ENCODE measurements at regions not wholly inside any gene's neighbourhood (a gene's known extent, or its start where the extent isn't known, plus 50 kb on each side); places are given as distances from the start of the nearest gene placed in this dataset.
"Not testable (repeated sequence)": the region's sequence is repeated elsewhere in the genome, so short reads cannot be mapped to it uniquely, and the experiment has no call there.

GRCh38 chr11:23789938-23790371 is 706.9 kb upstream of the LUZP2 start:
- Histone ChIP-seq H3K79me2 (ENCODE audit: low read depth) (no peaks in the 10 kb centered on the region), H3K9ac (no peak overlapping the region), H3K4me1 (no peaks in the 10 kb centered on the region), H3K9me3 (ENCODE audit: low read depth) (no peaks in the 10 kb centered on the region), H4K20me1 (ENCODE audit: low read depth) (no peaks in the 10 kb centered on the region), H3K27ac (no peak overlapping the region), H3K36me3 (no peaks in the 10 kb centered on the region), H3K4me2 (no peak overlapping the region), H3F3A (ENCODE audit: low read depth) (no peaks in the 10 kb centered on the region), H2AFZ (replicated peaks) (no peak overlapping the region), H3K4me3 (no peak overlapping the region), H3K27me3 (no peaks in the 10 kb centered on the region)
- TF ChIP-seq EZH2phosphoT487 (IDR thresholded peaks at IDR 0.05) = no peak
- no peak for TF ChIP-seq CTCF (IDR thresholded peaks at IDR 0.05)
- TF ChIP-seq EZH2 (IDR thresholded peaks at IDR 0.05) = no peak
- Mint-ChIP-seq H3K9me3 (no peaks in the 10 kb centered on the region), H3K27me3 (ENCODE audit: insufficient read depth, low read depth) (peaks cover 2% of the 10 kb centered on the region), H3K36me3 (no peaks in the 10 kb centered on the region), H3K27ac (no peak overlapping the region), H3K4me1 (peaks cover 6% of the 10 kb centered on the region), H3K4me3 (no peak overlapping the region)
- no peak for DNase-seq (ENCODE audit: low spot score)

- Histone ChIP-seq H3K4me1 (peaks cover 4% of the 10 kb centered on the region), H3F3A (ENCODE audit: low read depth) (no peaks in the 10 kb centered on the region), H3K4me2 (no peak overlapping the region), H4K20me1 (ENCODE audit: low read depth) (no peaks in the 10 kb centered on the region), H3K79me2 (ENCODE audit: low read depth) (no peaks in the 10 kb centered on the region), H3K9me3 (ENCODE audit: low read depth) (no peaks in the 10 kb centered on the region), H3K27ac (no peak overlapping the region), H2AFZ (replicated peaks) (no peak overlapping the region), H3K9ac (no peak overlapping the region), H3K4me3 (no peak overlapping the region), H3K27me3 (no peaks in the 10 kb centered on the region), H3K36me3 (no peaks in the 10 kb centered on the region)
- no peak overlapping the region for H3K4me3 Mint-ChIP-seq
- H3K4me1 Mint-ChIP-seq = no peaks in the 10 kb centered on the region
- H3K36me3 Mint-ChIP-seq = no peaks in the 10 kb centered on the region
- H3K27ac Mint-ChIP-seq = no peak overlapping the region
- H3K9me3 Mint-ChIP-seq = no peaks in the 10 kb centered on the region
- no peak for TF ChIP-seq EZH2 (IDR thresholded peaks at IDR 0.05)
- no peak for DNase-seq (ENCODE audit: low spot score)
- H3K27me3 Mint-ChIP-seq (ENCODE audit: insufficient read depth, low read depth) = no peaks in the 10 kb centered on the region
Observed at GRCh38 chr11:23797624-23798419, 699.0 kb upstream of the LUZP2 start.

GRCh38 chr11:23834306-23834705 is 662.5 kb upstream of the LUZP2 start:
- H3K9me3 Mint-ChIP-seq; H3K9ac ChIP-seq; H3K36me3 ChIP-seq; H3K4me1 Mint-ChIP-seq; H4K20me1 ChIP-seq (ENCODE audit: low read depth); H3K27ac Mint-ChIP-seq; H3K36me3 Mint-ChIP-seq; H3K27me3 ChIP-seq; H3K9me3 ChIP-seq (ENCODE audit: low read depth); H3F3A ChIP-seq (ENCODE audit: low read depth); H3K27me3 Mint-ChIP-seq (ENCODE audit: insufficient read depth, low read depth); H3K4me2 ChIP-seq; H3K27ac ChIP-seq; H3K4me1 ChIP-seq; H3K4me3 Mint-ChIP-seq; H3K4me3 ChIP-seq; H3K79me2 ChIP-seq (ENCODE audit: low read depth): not testable (repeated sequence)
- DNase-seq (ENCODE audit: low spot score) = peak; percentile 4
- peak; percentile 34 for TF ChIP-seq CTCF (IDR thresholded peaks at IDR 0.05)
- H2AFZ ChIP-seq (replicated peaks) = peak overlapping the region; percentile 82

GRCh38 chr11:23836981-23837380 is 659.9 kb upstream of the LUZP2 start:
- Histone ChIP-seq H2AFZ (replicated peaks) (no peak overlapping the region), H3K4me3 (no peak overlapping the region)
- DNase-seq (ENCODE audit: low spot score) = no peak

More at GRCh38 chr11:23836981-23837380, 659.9 kb upstream of the LUZP2 start:
- Histone ChIP-seq H3F3A (ENCODE audit: low read depth) (no peaks in the 10 kb centered on the region), H3K4me1 (no peaks in the 10 kb centered on the region), H3K27me3 (no peaks in the 10 kb centered on the region), H3K9ac (no peak overlapping the region), H4K20me1 (ENCODE audit: low read depth) (no peaks in the 10 kb centered on the region), H3K36me3 (no peaks in the 10 kb centered on the region), H3K27ac (no peak overlapping the region), H3K79me2 (ENCODE audit: low read depth) (no peaks in the 10 kb centered on the region), H3K4me2 (no peak overlapping the region), H3K9me3 (ENCODE audit: low read depth) (no peaks in the 10 kb centered on the region)
- H3K9me3 Mint-ChIP-seq = no peaks in the 10 kb centered on the region
- no peak overlapping the region for H3K4me3 Mint-ChIP-seq
- H3K27me3 Mint-ChIP-seq (ENCODE audit: insufficient read depth, low read depth) = no peaks in the 10 kb centered on the region
- H3K27ac Mint-ChIP-seq = no peak overlapping the region
- TF ChIP-seq EZH2 (IDR thresholded peaks at IDR 0.05) (no peak), CTCF (IDR thresholded peaks at IDR 0.05) (no peak), EZH2phosphoT487 (IDR thresholded peaks at IDR 0.05) (no peak)
- no peaks in the 10 kb centered on the region for H3K36me3 Mint-ChIP-seq
- no peaks in the 10 kb centered on the region for H3K4me1 Mint-ChIP-seq

Measured in neural progenitor cell (in vitro differentiated cells).